Ectodermal cell (in vitro differentiated cells): ENCODE measurements at regions not wholly inside any gene's neighbourhood (a gene's known extent, or its start where the extent isn't known, plus 50 kb on each side); places are given as distances from the start of the nearest gene placed in this dataset.

ENCODE experiments used
- H3K27ac ChIP-seq: 2 replicates; pipeline ENCODE4 v1.7.0; 2013; ENCODE audit warnings: mild to moderate bottlenecking, low read depth, low read length; ENCODE audit not compliant: insufficient read depth, poor library complexity, severe bottlenecking
- H3K27me3 ChIP-seq: 2 replicates; pipeline ENCODE4 v1.7.0; 2013; ENCODE audit warnings: mild to moderate bottlenecking, low read length; ENCODE audit not compliant: insufficient read depth, control insufficient read depth, poor library complexity, severe bottlenecking
- H3K36me3 ChIP-seq: one replicate; pipeline ENCODE4 v1.7.0; 2013; ENCODE audit warnings: low read length; ENCODE audit not compliant: control insufficient read depth, insufficient read depth
- H3K4me1 ChIP-seq: one replicate; pipeline ENCODE4 v1.7.0; 2013; ENCODE audit warnings: low read length; ENCODE audit not compliant: control insufficient read depth, insufficient read depth
- H3K4me3 ChIP-seq: 2 replicates; pipeline ENCODE4 v1.7.0; 2013; ENCODE audit warnings: low read depth, low read length, control low read depth; ENCODE audit not compliant: insufficient read depth
- H3K9me3 ChIP-seq: 2 replicates; pipeline ENCODE4 v1.7.0; 2013; ENCODE audit warnings: mild to moderate bottlenecking, low read length, moderate library complexity; ENCODE audit not compliant: control insufficient read depth
- WGBS, 2 experiments: methylation state at CpG; one replicate each; pipeline ENCODE4 v1.1.7; 2013; ENCODE audit warnings: missing lambda C conversion rate in 2 of 2; 5-methylcytosine and 5-hydroxymethylcytosine counted together

DNA sequence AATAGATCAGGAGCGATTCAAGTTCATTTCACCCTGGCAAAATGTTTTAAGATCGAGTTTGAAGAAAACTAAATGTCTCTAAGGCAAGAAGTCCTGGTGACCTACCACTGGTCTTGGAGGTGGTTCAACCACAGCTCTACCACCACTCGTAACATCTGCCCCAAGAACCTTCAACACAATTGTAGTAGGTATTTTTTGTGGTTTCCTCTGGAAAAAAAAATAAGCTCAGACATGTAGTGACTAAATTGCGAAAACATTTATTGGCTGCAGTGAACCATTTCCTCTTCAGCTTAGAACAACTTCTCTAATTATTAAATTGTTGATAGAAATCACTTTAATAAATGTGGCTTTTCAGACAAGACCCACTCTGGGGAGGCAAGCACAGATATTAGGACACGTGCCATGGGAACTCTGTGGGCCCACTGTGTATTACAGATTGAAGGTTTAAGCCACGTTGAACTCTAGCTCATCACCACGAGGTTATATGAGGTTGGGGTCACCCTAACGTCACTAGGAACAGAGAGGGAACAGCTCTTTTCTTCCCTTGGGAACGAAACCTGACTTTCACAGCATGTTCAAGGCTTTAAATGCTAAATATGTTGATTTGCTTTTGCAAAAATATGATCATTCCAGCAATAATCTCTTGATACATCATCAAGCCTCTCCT lies 142.9 kb downstream of the HSD17B3 start:
- Histone ChIP-seq H3K9me3 (no peaks in the 10 kb centered on the region), H3K4me1 (peaks cover 6% of the 10 kb centered on the region), H3K27me3 (peaks cover 3% of the 10 kb centered on the region), H3K27ac (no peak overlapping the region), H3K36me3 (no peaks in the 10 kb centered on the region), H3K4me3 (no peak overlapping the region)
- 90 to 97% methylated on average over 8 of the region's 9 CpGs for WGBS, 2 experiments

DNA sequence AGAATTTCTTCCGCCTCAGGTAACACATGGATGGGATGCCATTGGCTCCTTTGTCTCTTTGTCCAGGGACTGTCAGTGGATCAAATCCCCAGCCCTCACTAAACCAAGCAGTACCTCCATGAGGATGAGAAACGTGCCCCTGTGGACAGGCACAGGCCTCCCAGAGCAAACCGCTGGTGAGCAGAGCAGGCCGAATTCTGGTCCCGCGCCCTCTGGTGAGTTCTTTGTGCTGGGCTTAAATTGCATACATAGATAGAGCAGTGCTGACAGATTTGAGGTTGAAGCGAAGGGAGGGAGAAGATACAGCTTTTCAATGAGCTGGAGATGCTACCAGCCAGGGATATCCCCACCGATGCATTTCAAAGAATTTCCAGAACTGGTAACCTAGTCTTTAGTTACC lies 143.8 kb downstream of the HSD17B3 start:
- WGBS, 2 experiments = 92 to 96% methylated on average over 8 of the region's 8 CpGs
- Histone ChIP-seq H3K4me1 (peaks cover 6% of the 10 kb centered on the region), H3K4me3 (no peak overlapping the region), H3K27me3 (peaks cover 3% of the 10 kb centered on the region), H3K27ac (no peak overlapping the region), H3K36me3 (no peaks in the 10 kb centered on the region), H3K9me3 (no peaks in the 10 kb centered on the region)

DNA sequence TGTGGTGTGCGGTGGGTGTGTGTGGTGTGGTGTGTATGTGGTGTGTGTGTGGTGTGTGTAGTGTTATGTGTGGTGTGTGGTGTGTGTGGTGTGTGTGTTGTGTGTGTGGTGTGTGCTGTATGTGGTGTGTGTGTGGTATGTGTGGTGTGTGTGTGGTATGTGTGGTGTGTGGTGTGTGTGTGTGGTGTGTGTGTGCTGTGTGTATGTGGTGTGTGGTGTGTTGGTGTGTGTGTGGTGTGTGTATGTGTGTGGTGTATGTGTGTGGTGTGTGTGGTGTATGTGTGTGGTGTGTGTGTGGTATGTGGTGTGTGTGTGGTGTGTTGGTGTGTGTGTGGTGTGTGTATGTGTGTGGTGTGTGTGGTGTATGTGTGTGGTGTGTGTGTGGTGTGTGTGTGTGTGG lies 144.3 kb downstream of the HSD17B3 start:
- WGBS, 2 experiments = 23 to 75% methylated on average over 1 of the region's 1 CpG
- H3K4me3 ChIP-seq = no peak overlapping the region
- H3K27me3 ChIP-seq = peaks cover 3% of the 10 kb centered on the region
- H3K9me3 ChIP-seq = no peaks in the 10 kb centered on the region
- H3K4me1 ChIP-seq = peaks cover 6% of the 10 kb centered on the region
- H3K27ac ChIP-seq = no peak overlapping the region
- no peaks in the 10 kb centered on the region for H3K36me3 ChIP-seq

DNA sequence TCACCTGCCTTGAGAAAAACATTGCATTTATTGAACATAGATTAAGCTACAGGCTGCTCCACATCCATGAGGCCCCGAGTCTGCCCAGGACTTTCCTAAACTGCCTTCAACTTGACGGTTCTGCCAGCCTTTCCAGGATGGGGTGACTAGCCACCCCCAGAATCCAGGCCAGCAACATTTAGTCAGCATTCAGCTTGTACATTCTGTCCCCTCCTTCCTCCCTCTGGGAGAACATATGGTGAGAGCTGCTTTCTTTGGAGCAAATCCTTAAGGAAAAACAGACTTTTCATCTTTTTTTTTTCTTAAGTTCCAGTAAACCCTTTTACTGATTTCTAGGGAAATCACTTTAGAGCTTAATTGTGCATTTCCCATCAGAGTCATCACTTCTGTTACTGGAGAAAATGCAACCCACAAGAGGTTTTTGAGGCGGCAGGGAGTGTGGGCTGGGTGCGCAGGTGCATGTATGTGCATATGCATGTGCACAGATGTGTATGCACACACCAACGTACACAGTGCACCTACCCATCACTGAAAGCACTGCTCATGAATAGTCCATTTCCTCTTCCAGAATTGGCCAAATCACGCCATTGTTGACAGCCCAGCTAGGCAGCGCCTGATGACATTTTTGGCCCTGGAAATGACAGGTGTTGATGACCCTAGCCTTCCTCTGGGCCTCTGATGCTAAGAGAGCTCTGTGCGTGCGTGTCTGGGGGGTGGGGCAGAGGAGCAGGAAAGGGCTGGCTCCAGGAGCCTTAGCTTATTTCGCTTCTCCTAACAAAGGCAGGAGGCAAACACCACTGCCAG lies 145.6 kb downstream of the HSD17B3 start:
- no peaks in the 10 kb centered on the region for H3K27me3 ChIP-seq
- WGBS, 2 experiments = 78 to 84% methylated on average over 10 of the region's 10 CpGs
- H3K4me3 ChIP-seq = no peak overlapping the region
- no peak overlapping the region for H3K27ac ChIP-seq
- no peaks in the 10 kb centered on the region for H3K36me3 ChIP-seq
- peaks cover 6% of the 10 kb centered on the region for H3K4me1 ChIP-seq
- H3K9me3 ChIP-seq = no peaks in the 10 kb centered on the region

DNA sequence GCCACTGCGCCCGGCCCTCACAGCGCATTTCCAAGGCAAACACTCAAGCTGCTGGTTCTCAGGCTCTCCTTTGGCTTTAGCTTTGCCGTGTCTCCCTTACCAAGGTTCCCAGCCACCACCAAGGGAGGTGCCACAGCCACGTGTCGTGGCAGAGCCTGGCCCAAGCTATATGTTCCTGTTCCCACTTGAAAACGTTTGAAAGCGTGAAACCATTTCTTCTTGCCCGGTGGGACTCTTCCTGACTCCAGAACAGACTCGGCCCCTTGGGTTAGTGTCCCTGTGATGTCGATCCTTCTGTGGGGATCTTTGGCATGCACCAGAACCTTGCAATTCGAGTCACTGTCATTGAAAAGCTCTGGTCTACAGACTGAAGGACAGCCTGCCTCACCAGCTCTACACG lies 147.9 kb downstream of the HSD17B3 start:
- no peaks in the 10 kb centered on the region for H3K36me3 ChIP-seq
- no peaks in the 10 kb centered on the region for H3K9me3 ChIP-seq
- 85 to 86% methylated on average over 13 of the region's 13 CpGs for WGBS, 2 experiments
- H3K27me3 ChIP-seq = no peaks in the 10 kb centered on the region
- no peak overlapping the region for H3K4me3 ChIP-seq
- no peak overlapping the region for H3K27ac ChIP-seq
- peaks cover 6% of the 10 kb centered on the region for H3K4me1 ChIP-seq

DNA sequence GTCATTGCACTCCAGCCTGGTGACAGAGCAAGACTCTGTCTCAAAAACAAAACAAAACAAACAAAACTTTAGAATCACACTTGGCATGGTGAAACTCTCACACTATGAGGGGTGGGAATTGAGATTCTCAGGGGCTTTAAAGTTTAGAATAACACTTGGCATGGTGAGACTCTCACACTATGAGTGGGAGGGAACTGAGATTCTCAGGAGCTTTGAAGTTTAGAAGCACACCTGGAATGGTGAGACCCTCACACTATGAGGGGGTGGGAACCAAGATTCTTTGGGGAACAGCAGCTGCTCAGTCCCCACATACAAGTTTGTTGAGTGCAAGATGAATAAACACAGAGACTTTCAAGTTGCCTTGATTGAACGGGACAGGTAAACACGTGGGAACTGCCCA lies 149.4 kb downstream of the HSD17B3 start:
- no peak overlapping the region for H3K27ac ChIP-seq
- H3K4me1 ChIP-seq = peaks cover 6% of the 10 kb centered on the region
- no peaks in the 10 kb centered on the region for H3K27me3 ChIP-seq
- no peak overlapping the region for H3K4me3 ChIP-seq
- no peaks in the 10 kb centered on the region for H3K9me3 ChIP-seq
- no peaks in the 10 kb centered on the region for H3K36me3 ChIP-seq
- 88 to 89% methylated on average over 2 of the region's 2 CpGs for WGBS, 2 experiments

DNA sequence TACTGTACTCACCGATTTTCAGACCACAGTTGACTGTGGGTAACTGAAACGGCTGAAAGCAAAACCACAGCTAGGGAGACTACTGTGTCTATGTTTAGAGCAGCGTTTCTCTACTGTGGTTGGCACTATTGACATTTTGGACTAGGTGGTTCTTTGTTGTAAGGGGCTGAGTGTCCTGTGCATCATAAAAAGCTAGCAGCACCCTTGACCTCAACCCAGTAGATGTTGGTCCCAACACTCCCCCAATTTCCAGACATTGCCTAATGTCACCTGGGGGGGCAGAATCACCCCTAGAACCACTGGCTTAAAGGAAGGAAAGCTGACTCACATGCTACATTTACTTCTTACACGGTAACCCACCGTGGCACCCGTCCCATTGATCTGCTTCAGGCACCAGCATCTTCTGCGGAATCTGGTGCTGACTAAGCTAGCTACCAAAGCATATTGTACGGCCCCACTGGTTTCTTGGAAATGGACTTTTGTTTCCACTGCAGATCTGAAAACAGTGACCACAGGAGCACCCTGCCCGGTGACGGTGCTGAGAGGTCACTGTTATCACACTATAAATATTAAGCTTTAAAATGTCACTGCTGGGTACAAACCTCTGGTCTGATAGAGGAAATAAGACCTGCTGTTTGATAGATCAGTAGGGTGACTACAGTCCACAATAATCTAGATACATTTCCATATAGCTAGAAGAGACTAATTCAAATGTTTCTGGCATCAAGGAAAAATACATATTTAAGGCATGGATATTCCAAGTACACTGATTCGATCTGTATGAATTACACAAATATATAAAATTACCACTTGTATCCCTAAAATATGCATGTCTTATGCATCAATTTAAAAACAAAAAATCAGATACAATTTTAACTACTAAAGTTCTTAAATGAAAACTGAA lies 151.4 kb downstream of the HSD17B3 start:
- Histone ChIP-seq H3K9me3 (no peaks in the 10 kb centered on the region), H3K4me3 (no peak overlapping the region), H3K27ac (no peak overlapping the region), H3K27me3 (no peaks in the 10 kb centered on the region), H3K4me1 (no peaks in the 10 kb centered on the region), H3K36me3 (no peaks in the 10 kb centered on the region)
- 91 to 93% methylated on average over 10 to 11 of the region's 11 CpGs for WGBS, 2 experiments

DNA sequence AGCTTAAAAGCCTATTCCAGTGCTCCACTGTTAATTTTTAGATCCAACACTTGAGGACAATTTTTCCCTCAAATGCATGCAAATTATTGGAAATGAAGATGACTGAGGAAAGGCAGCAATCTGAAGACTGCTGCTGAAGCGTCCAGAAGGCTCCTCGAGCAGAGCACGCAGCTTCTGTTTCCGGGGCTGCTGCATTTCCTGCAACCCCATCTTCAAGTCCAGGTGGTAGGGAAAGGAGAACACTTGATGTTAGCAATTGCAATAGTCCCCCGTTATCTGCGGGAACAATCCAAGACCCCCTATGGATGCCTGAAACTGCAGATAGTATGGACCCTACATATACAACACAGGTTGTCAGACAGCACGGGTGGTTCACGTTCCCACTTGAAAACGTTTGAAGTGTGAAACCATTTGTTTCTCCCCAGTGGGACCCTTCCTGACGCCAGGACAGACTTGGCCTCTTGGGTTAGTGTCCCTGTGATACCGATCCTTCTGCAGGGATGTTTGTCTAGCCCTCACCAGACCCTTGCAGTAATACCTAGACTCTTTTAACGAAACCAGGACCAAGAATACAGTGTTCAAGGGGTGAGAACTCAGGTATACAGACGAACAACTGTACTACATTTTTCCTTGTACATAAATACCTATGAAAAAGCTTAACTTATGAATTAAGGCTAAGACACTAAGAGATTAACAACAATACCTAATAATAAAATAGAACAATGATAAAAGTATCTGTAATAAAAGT lies 152.3 kb downstream of the HSD17B3 start:
- 90 to 92% methylated on average over 12 to 13 of the region's 13 CpGs for WGBS, 2 experiments
- Histone ChIP-seq H3K27ac (no peak overlapping the region), H3K4me3 (no peak overlapping the region), H3K36me3 (no peaks in the 10 kb centered on the region), H3K4me1 (no peaks in the 10 kb centered on the region), H3K27me3 (no peaks in the 10 kb centered on the region), H3K9me3 (no peaks in the 10 kb centered on the region)

DNA sequence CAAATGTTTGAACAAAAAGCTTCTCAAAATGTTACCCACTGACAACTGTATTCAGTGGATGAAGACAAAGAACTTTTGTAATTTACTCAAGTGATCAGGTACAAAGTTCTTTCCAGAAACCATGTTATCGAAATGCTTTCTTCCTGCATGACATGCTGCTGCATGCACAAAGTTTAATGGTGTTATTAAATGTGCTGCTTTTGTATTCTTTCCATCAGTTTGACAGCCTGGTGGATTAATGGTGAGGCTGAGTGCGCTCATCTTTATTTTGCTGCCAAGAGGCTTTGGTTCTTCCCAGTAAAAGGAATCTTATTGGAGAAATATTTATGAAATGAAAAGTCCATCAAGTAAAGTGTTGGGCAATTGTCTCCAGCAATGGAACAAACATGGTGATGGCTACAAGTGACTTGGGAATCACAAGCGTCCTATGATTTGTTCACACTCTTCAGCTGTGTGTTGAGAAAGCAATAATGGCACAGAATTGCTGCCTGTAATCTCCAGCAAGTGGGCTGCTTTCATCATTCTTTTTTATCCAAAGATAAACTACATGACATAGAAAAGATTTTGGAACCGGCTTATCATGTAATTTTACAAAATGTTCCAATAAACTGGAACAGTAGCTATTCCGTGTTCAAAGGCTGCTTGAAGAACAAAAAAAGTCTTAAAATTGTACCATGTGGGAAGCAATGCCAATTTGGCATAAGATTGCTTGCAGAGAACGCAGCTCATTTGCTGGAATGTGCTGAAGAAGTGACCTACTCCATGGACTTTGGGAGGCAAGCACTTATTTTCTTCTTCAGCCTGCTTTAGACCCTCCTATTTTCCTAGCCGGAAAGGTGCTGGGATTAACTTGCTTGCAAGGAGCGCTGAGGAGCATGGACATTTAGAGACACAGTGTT lies 153.1 kb downstream of the HSD17B3 start:
- Histone ChIP-seq H3K9me3 (no peaks in the 10 kb centered on the region), H3K4me1 (no peaks in the 10 kb centered on the region), H3K27me3 (no peaks in the 10 kb centered on the region), H3K27ac (no peak overlapping the region), H3K4me3 (no peak overlapping the region), H3K36me3 (no peaks in the 10 kb centered on the region)
- WGBS, 2 experiments = 91 to 96% methylated on average over 8 of the region's 8 CpGs
